Stimulated activated CD4-positive, alpha-beta T cell treated with anti-CD3 and anti-CD28 coated beads, Interleukin-15, amount 100 ng/mL, for 24 hours (primary cell): ENCODE measurements at regions not wholly inside any gene's neighbourhood (a gene's known extent, or its start where the extent isn't known, plus 50 kb on each side); places are given as distances from the start of the nearest gene placed in this dataset.
"Not testable (repeated sequence)": the region's sequence is repeated elsewhere in the genome, so short reads cannot be mapped to it uniquely, and the experiment has no call there.

Experiments used
- DNase-seq: peaks from one replicate; pipeline ENCODE4 v3.0.0-alpha.2; 2020

GRCh38 chr2:445896-446295 is 158.0 kb upstream of the ALKAL2 start:
- DNase-seq, result no peak

- peak; percentile 23 for DNase-seq
These were observed 157.3 kb upstream of the ALKAL2 start for GRCh38 chr2:444937-445884.

- DNase-seq, result no peak
These were observed 155.8 kb upstream of the ALKAL2 start for GRCh38 chr2:443741-444140.

GRCh38 chr2:443216-443615 is 155.3 kb upstream of the ALKAL2 start:
- DNase-seq, result no peak

GRCh38 chr2:441258-442022 is 153.5 kb upstream of the ALKAL2 start:
- DNase-seq, result no peak

- DNase-seq, result no peak
These were observed 152.5 kb upstream of the ALKAL2 start for GRCh38 chr2:440403-440740.

GRCh38 chr2:439556-440402 is 151.9 kb upstream of the ALKAL2 start:
- no peak for DNase-seq

- DNase-seq, result no peak
These were observed 151.2 kb upstream of the ALKAL2 start for GRCh38 chr2:439077-439476.

GRCh38 chr2:437756-438393 is 150.0 kb upstream of the ALKAL2 start:
- DNase-seq, result peak; percentile 40

- DNase-seq, result no peak
These were observed 149.3 kb upstream of the ALKAL2 start for GRCh38 chr2:437180-437579.

- DNase-seq, result no peak
These were observed 148.3 kb upstream of the ALKAL2 start for GRCh38 chr2:436205-436604.

GRCh38 chr2:434625-435024 is 146.7 kb upstream of the ALKAL2 start:
- DNase-seq, result no peak

GRCh38 chr2:433216-433615 is 145.3 kb upstream of the ALKAL2 start:
- DNase-seq, result no peak

- DNase-seq, result no peak
These were observed 142.6 kb upstream of the ALKAL2 start for GRCh38 chr2:430291-431040.

- peak; percentile 40 for DNase-seq
These were observed 141.8 kb upstream of the ALKAL2 start for GRCh38 chr2:429575-430254.

- DNase-seq, result no peak
These were observed 141.3 kb upstream of the ALKAL2 start for GRCh38 chr2:429142-429541.

- no peak for DNase-seq
These were observed 140.7 kb upstream of the ALKAL2 start for GRCh38 chr2:428591-428990.

- DNase-seq, result not testable (repeated sequence)
These were observed 138.8 kb upstream of the ALKAL2 start for GRCh38 chr2:426696-427095.

GRCh38 chr2:425947-426346 is 138.1 kb upstream of the ALKAL2 start:
- DNase-seq, result no peak

- no peak for DNase-seq
These were observed 137.4 kb upstream of the ALKAL2 start for GRCh38 chr2:425243-425642.
